Smooth muscle cell (in vitro differentiated cells): ENCODE measurements at regions not wholly inside any gene's neighbourhood (a gene's known extent, or its start where the extent isn't known, plus 50 kb on each side); places are given as distances from the start of the nearest gene placed in this dataset.

Experiments used
- DNase-seq: peaks from one replicate; lab custom pipeline; 2025; ENCODE audit not compliant: unreplicated experiment; lab: John Stamatoyannopoulos, UW
- H2AFZ ChIP-seq: fragments of 200-600 bp; sonication (generic); 2 replicates; pipeline ENCODE4 v1.6.0; 2016; ENCODE audit warnings: antibody characterized with exemption, low read depth, mild to moderate bottlenecking
- H3F3A ChIP-seq: fragments of 200-600 bp; sonication (generic); 2 replicates; pipeline ENCODE4 v1.6.0; 2017; ENCODE audit warnings: antibody characterized with exemption, low read depth
- H3K27ac ChIP-seq: fragments of 200-600 bp; sonication (generic); 2 replicates; pipeline ENCODE4 v1.5.1; 2016; ENCODE audit warnings: low read depth, mild to moderate bottlenecking
- H3K27me3 ChIP-seq: fragments of 200-600 bp; sonication (generic); 2 replicates; pipeline ENCODE4 v1.6.1; 2016; ENCODE audit warnings: low read depth, mild to moderate bottlenecking
- H3K36me3 ChIP-seq: fragments of 200-600 bp; sonication (generic); 2 replicates; pipeline ENCODE4 v1.5.1; 2016; ENCODE audit warnings: low read depth
- H3K4me1 ChIP-seq: fragments of 200-600 bp; sonication (generic); 2 replicates; pipeline ENCODE4 v1.5.1; 2016; ENCODE audit warnings: low read depth
- H3K4me2 ChIP-seq: fragments of 200-600 bp; sonication (generic); 2 replicates; pipeline ENCODE4 v1.6.0; 2016; ENCODE audit warnings: mild to moderate bottlenecking
- H3K4me3 ChIP-seq: fragments of 200-600 bp; sonication (generic); 2 replicates; pipeline ENCODE4 v1.5.1; 2016; ENCODE audit warnings: mild to moderate bottlenecking
- H3K79me2 ChIP-seq: fragments of 200-600 bp; sonication (generic); 2 replicates; pipeline ENCODE4 v1.6.0; 2016; ENCODE audit warnings: low read depth, mild to moderate bottlenecking
- H3K9ac ChIP-seq: fragments of 200-600 bp; sonication (generic); 2 replicates; pipeline ENCODE4 v1.6.0; 2016; ENCODE audit warnings: low read depth
- H3K9me3 ChIP-seq: fragments of 200-600 bp; sonication (generic); replicated peaks from 2 replicates; pipeline ENCODE4 v1.5.1; 2016; ENCODE audit warnings: low read depth
- H4K20me1 ChIP-seq: fragments of 200-600 bp; sonication (generic); 2 replicates; pipeline ENCODE4 v1.6.0; 2016; ENCODE audit warnings: low read depth
- WGBS: methylation state at CpG from one replicate; pipeline ENCODE4 v1.1.7; 2016; ENCODE audit warnings: low lambda C conversion rate; 5-methylcytosine and 5-hydroxymethylcytosine counted together
- TF ChIP-seq, protein P1 (sequence below): fragments of 200-600 bp; sonication (generic); IDR thresholded peaks from 2 replicates; pipeline ENCODE4 v1.5.1; 2017; ENCODE audit warnings: borderline replicate concordance, mild to moderate bottlenecking, antibody characterized with exemption; ENCODE audit not compliant: insufficient read depth, poor library complexity, severe bottlenecking

DNA sequence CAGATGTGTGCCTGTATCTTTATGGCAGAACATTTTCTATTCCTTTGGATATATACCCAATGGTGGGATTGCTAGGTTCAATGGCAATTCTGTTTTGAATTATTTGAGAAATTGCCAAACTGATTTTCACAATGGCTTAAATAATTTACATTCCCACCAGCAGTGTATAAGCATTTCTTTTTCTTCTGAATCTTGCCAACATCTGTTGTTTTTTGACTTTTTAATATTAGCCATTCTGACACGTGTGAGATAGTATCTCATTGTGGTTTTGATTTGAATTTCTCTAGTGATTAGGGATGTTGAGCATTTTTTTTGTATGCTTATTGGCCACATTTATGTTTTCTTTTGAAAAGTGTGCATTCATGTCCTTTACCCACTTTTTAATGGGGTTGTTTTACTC, 864.3 kb upstream of the ADAMTS5 start:
- H3K4me2 ChIP-seq: peak overlapping the region; percentile 77
- DNase-seq: no peak

DNA sequence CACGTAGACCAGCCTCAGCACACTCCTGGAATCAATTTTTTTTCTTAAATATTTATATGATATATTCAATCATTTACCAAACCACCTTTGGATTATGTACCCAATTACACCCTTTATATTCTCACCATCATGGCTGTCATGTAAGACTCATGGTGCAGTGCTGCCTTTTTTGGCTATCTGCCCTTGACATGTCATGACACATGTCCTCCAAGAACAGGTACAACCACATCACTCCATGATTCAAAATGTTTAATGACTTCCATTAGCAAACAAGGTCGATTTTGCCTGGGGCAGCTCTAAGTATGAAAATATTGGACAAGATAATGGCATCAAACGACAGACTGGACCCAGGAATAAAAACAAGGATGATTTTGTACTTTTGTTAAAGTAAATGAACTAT, 861.1 kb upstream of the ADAMTS5 start:
- Histone ChIP-seq H2AFZ (no peak overlapping the region), H3K36me3 (no peaks in the 10 kb centered on the region), H3K9ac (no peak overlapping the region), H3K4me2 (no peak overlapping the region), H3K4me3 (no peak overlapping the region), H3K79me2 (no peaks in the 10 kb centered on the region), H3K27me3 (no peaks in the 10 kb centered on the region), H3K4me1 (no peaks in the 10 kb centered on the region), H3K27ac (no peak overlapping the region), H4K20me1 (no peaks in the 10 kb centered on the region), H3F3A (no peaks in the 10 kb centered on the region), H3K9me3 (no peaks in the 10 kb centered on the region)
- TF ChIP-seq, protein P1, sequence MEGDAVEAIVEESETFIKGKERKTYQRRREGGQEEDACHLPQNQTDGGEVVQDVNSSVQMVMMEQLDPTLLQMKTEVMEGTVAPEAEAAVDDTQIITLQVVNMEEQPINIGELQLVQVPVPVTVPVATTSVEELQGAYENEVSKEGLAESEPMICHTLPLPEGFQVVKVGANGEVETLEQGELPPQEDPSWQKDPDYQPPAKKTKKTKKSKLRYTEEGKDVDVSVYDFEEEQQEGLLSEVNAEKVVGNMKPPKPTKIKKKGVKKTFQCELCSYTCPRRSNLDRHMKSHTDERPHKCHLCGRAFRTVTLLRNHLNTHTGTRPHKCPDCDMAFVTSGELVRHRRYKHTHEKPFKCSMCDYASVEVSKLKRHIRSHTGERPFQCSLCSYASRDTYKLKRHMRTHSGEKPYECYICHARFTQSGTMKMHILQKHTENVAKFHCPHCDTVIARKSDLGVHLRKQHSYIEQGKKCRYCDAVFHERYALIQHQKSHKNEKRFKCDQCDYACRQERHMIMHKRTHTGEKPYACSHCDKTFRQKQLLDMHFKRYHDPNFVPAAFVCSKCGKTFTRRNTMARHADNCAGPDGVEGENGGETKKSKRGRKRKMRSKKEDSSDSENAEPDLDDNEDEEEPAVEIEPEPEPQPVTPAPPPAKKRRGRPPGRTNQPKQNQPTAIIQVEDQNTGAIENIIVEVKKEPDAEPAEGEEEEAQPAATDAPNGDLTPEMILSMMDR: no peak
- WGBS: 87% methylated on average over 3 of the region's 3 CpGs
- DNase-seq: no peak

More for the DNA sequence above, 864.3 kb upstream of the ADAMTS5 start:
- Histone ChIP-seq H2AFZ (no peak overlapping the region), H3K9ac (no peak overlapping the region), H3K4me3 (no peak overlapping the region), H3F3A (no peaks in the 10 kb centered on the region), H3K79me2 (no peaks in the 10 kb centered on the region), H3K36me3 (no peaks in the 10 kb centered on the region), H3K27me3 (no peaks in the 10 kb centered on the region), H4K20me1 (no peaks in the 10 kb centered on the region), H3K9me3 (no peaks in the 10 kb centered on the region), H3K4me1 (no peaks in the 10 kb centered on the region), H3K27ac (peak overlapping the region; percentile 85)
- TF ChIP-seq, protein P1: no peak
- 50% methylated on average over 1 of the region's 1 CpG for WGBS

DNA sequence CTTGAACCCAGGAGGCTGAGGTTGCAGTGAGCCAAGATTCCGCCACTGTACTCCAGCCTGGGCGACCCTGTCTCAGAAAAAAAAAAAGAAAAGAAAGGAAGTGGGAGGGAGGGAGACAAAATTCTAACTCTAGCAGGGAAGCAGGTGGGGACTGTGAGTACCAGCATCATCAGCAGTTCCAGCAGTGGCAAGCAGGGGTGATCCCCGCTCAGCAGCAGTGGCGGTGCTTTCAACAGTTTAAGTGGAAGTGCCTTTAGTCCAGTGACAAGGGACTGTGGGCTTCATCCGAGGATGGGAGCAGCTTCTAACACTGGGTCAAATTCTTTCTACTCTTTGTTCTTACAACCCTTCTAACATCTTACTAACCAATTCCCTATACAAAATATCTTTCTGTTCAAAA, 858.1 kb upstream of the ADAMTS5 start:
- Histone ChIP-seq H2AFZ (no peak overlapping the region), H3K9ac (no peak overlapping the region), H3K36me3 (no peaks in the 10 kb centered on the region), H3K27me3 (no peaks in the 10 kb centered on the region), H3K27ac (no peak overlapping the region), H3K4me3 (no peak overlapping the region), H4K20me1 (no peaks in the 10 kb centered on the region), H3K79me2 (no peaks in the 10 kb centered on the region), H3F3A (no peaks in the 10 kb centered on the region), H3K4me2 (no peak overlapping the region), H3K4me1 (no peaks in the 10 kb centered on the region), H3K9me3 (no peaks in the 10 kb centered on the region)
- WGBS: 94% methylated on average over 3 of the region's 5 CpGs
- DNase-seq: no peak
- TF ChIP-seq, protein P1: no peak

DNA sequence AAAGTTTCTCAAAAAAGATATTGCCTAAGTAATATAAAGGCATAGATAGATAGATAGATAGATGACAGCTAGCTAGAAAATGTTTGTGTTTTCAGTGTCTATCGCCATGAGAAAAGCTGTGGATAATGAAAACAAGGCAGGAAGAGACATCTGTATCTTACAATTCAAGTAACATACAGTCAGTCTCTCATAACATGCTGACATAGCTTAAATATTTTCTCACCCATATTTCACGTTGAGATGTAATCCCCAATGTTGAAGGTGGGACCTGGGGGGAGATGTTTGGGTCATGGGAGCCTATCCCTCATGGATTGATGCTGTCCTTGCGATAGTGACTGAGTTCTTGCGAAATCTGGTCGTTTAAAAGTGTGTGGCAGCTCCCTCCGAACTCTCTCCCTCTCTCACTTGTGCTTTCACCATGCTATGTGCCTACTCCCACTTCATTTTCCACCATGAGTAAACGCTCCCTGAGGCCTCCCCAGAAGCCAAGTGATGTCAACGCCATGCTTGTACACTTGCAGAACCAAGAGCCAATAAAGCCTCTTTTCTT, 856.8 kb upstream of the ADAMTS5 start:
- no peak for DNase-seq
- Histone ChIP-seq H3K79me2 (no peaks in the 10 kb centered on the region), H4K20me1 (no peaks in the 10 kb centered on the region), H3K4me3 (no peak overlapping the region), H3K9ac (no peak overlapping the region), H2AFZ (no peak overlapping the region), H3K4me2 (no peak overlapping the region), H3K4me1 (no peaks in the 10 kb centered on the region), H3K9me3 (no peaks in the 10 kb centered on the region), H3K36me3 (no peaks in the 10 kb centered on the region), H3K27me3 (no peaks in the 10 kb centered on the region), H3K27ac (no peak overlapping the region), H3F3A (peaks cover under 1% of the 10 kb centered on the region)
- 88% methylated on average over 8 of the region's 8 CpGs for WGBS
- TF ChIP-seq, protein P1: no peak
